Liver (tissue), 3 donors: ENCODE measurements at regions not wholly inside any gene's neighbourhood (a gene's known extent, or its start where the extent isn't known, plus 50 kb on each side); places are given as distances from the start of the nearest gene placed in this dataset.

Experiments used
- CTCF ChIP-seq: fragments of 150-350 bp; IDR thresholded peaks from 2 replicates; pipeline ENCODE4 v1.5.1; 2017; ENCODE audit warnings: improper control_type of control experiment, low read depth, low read length; ENCODE audit not compliant: missing input control
- FOXA1 ChIP-seq: IDR thresholded peaks from 2 replicates; pipeline ENCODE4 v1.6.1; 2016; ENCODE audit warnings: antibody characterized with exemption
- REST ChIP-seq: IDR thresholded peaks from 2 replicates; pipeline ENCODE4 v1.6.1; 2016; ENCODE audit warnings: antibody characterized with exemption, mild to moderate bottlenecking
- RXRA ChIP-seq, 2 donors: IDR thresholded peaks; 2 replicates each; pipeline ENCODE4 v1.6.1; 2017 to 2018; ENCODE audit warnings: antibody characterized with exemption in 2 of 2, mild to moderate bottlenecking in 1 of 2
- SP1 ChIP-seq: IDR thresholded peaks from 2 replicates; pipeline ENCODE4 v1.6.1; 2018; ENCODE audit warnings: antibody characterized with exemption, mild to moderate bottlenecking
- donor health status: healthy.
- donor health status: healthy.

GRCh38 chr18:10193444-10193843 is 261.0 kb upstream of the APCDD1 start:
- TF ChIP-seq CTCF (no peak), REST (no peak), RXRA (IDR thresholded peaks at IDR 0.05) (no peak), FOXA1 (no peak), SP1 (no peak)
